Neural cell (in vitro differentiated cells): ENCODE measurements at regions not wholly inside any gene's neighbourhood (a gene's known extent, or its start where the extent isn't known, plus 50 kb on each side); places are given as distances from the start of the nearest gene placed in this dataset.

Source experiments
- H2AFZ ChIP-seq: fragments of 200-600, 300-800 bp; sonication (generic), shearing (Covaris generic); 2 replicates; pipeline ENCODE4 v1.6.0; 2014; ENCODE audit warnings: low read depth, mild to moderate bottlenecking, antibody characterized with exemption, low read length, moderate library complexity
- H3F3A ChIP-seq: fragments of 200-600 bp; shearing (Covaris generic); 2 replicates; pipeline ENCODE4 v1.6.1; 2016; ENCODE audit warnings: mild to moderate bottlenecking, moderate library complexity, mixed read lengths, antibody characterized with exemption, low read length; ENCODE audit not compliant: insufficient read depth, poor library complexity, severe bottlenecking
- H3K27ac ChIP-seq: fragments of 200-600, 300-800 bp; sonication (generic), shearing (Covaris generic); 2 replicates; pipeline ENCODE4 v1.5.1; 2014; ENCODE audit warnings: mild to moderate bottlenecking, low read length, moderate library complexity
- H3K27me3 ChIP-seq: fragments of 300-800, 200-600 bp; sonication (generic), shearing (Covaris generic); 2 replicates; pipeline ENCODE4 v1.6.0; 2014; ENCODE audit warnings: mild to moderate bottlenecking, low read depth, low read length, moderate library complexity; ENCODE audit not compliant: insufficient read depth
- H3K36me3 ChIP-seq: fragments of 300-800, 200-600 bp; sonication (generic), shearing (Covaris generic); 2 replicates; pipeline ENCODE4 v1.5.1; 2014; ENCODE audit warnings: mild to moderate bottlenecking, antibody characterized with exemption, low read length, moderate library complexity; ENCODE audit not compliant: insufficient read depth
- H3K4me2 ChIP-seq: fragments of 300-800, 200-600 bp; sonication (generic), shearing (Covaris generic); 2 replicates; pipeline ENCODE4 v1.6.0; 2014; ENCODE audit warnings: mild to moderate bottlenecking, low read length
- H3K4me3 ChIP-seq: fragments of 300-800, 200-600 bp; sonication (generic), shearing (Covaris generic); 2 replicates; pipeline ENCODE4 v1.5.1; 2014; ENCODE audit warnings: mild to moderate bottlenecking, low read length, moderate library complexity
- H3K79me2 ChIP-seq: fragments of 200-600 bp; shearing (Covaris generic); replicated peaks from 2 replicates; pipeline ENCODE4 v1.6.0; 2014; ENCODE audit warnings: mild to moderate bottlenecking, low read length, moderate library complexity; ENCODE audit not compliant: insufficient read depth
- H3K9ac ChIP-seq: fragments of 300-800, 200-600 bp; sonication (generic), shearing (Covaris generic); 2 replicates; pipeline ENCODE4 v1.6.1; 2016; ENCODE audit warnings: mild to moderate bottlenecking, low read length, mixed read lengths
- H3K9me2 ChIP-seq: fragments of 200-600 bp; shearing (Covaris generic); 2 replicates; pipeline ENCODE4 v1.6.1; 2016; ENCODE audit warnings: mild to moderate bottlenecking, low read length, mixed read lengths; ENCODE audit not compliant: insufficient read depth
- H3K9me3 ChIP-seq: fragments of 200-600, 300-800 bp; sonication (generic), shearing (Covaris generic); 2 replicates; pipeline ENCODE4 v1.6.1; 2016; ENCODE audit warnings: mild to moderate bottlenecking, mixed run types, low read length, moderate library complexity, mixed read lengths
- H4K20me1 ChIP-seq: fragments of 200-600 bp; shearing (Covaris generic); 2 replicates; pipeline ENCODE4 v1.6.1; 2016; ENCODE audit warnings: mild to moderate bottlenecking, mixed run types; ENCODE audit not compliant: insufficient read depth
- EP300 ChIP-seq: fragments of 450-650 bp; conservative IDR thresholded peaks from 2 replicates; pipeline ENCODE4 v1.6.1; 2014; ENCODE audit warnings: antibody characterized with exemption, mild to moderate bottlenecking, moderate library complexity; ENCODE audit not compliant: poor library complexity, severe bottlenecking
- EZH2 ChIP-seq: fragments of 200-600, 300-800 bp; shearing (Covaris generic), sonication (generic); IDR thresholded peaks from 2 replicates; pipeline ENCODE4 v1.6.1; 2014; ENCODE audit warnings: antibody characterized with exemption, low read length, borderline replicate concordance, mild to moderate bottlenecking; ENCODE audit not compliant: insufficient read depth, poor library complexity, severe bottlenecking
- MXI1 ChIP-seq: fragments of 450-650 bp; conservative IDR thresholded peaks from 2 replicates; pipeline ENCODE4 v1.6.1; 2014; ENCODE audit warnings: antibody characterized with exemption, mild to moderate bottlenecking; ENCODE audit not compliant: poor library complexity, severe bottlenecking
- POLR2AphosphoS5 ChIP-seq: IDR thresholded peaks from 2 replicates; pipeline ENCODE4 v1.6.1; 2012
- RAD21 ChIP-seq: fragments of 450-650 bp; conservative IDR thresholded peaks from 2 replicates; pipeline ENCODE4 v1.6.1; 2014; ENCODE audit warnings: antibody characterized with exemption, mild to moderate bottlenecking, moderate library complexity
- SMC3 ChIP-seq: fragments of 450-650 bp; conservative IDR thresholded peaks from 2 replicates; pipeline ENCODE4 v1.6.1; 2014; ENCODE audit warnings: antibody characterized with exemption, mild to moderate bottlenecking, moderate library complexity; ENCODE audit not compliant: poor library complexity
- TAF1 ChIP-seq: IDR thresholded peaks from 2 replicates; pipeline ENCODE4 v1.6.1; 2012; ENCODE audit warnings: low read depth
- TF ChIP-seq, protein P1 (sequence below): fragments of 450-650 bp; IDR thresholded peaks from 2 replicates; pipeline ENCODE4 v1.5.1; 2014; ENCODE audit warnings: antibody characterized with exemption, mild to moderate bottlenecking, moderate library complexity; ENCODE audit not compliant: poor library complexity, severe bottlenecking
- TF ChIP-seq, protein P2 (sequence below): IDR thresholded peaks from 2 replicates; pipeline ENCODE4 v1.6.1; 2012; ENCODE audit warnings: borderline replicate concordance

GRCh38 chr1:83761167-83762038 is 237.5 kb downstream of the TTLL7 start:
- peaks cover 3% of the 10 kb centered on the region for H3F3A ChIP-seq
- H3K27me3 ChIP-seq: no peaks in the 10 kb centered on the region
- no peak overlapping the region for H2AFZ ChIP-seq
- H3K36me3 ChIP-seq: no peaks in the 10 kb centered on the region
- H3K4me2 ChIP-seq: no peak overlapping the region
- no peak overlapping the region for H3K27ac ChIP-seq
- no peak overlapping the region for H3K9ac ChIP-seq
- H4K20me1 ChIP-seq: no peaks in the 10 kb centered on the region
- no peaks in the 10 kb centered on the region for H3K79me2 ChIP-seq
- no peaks in the 10 kb centered on the region for H3K9me2 ChIP-seq
- TF ChIP-seq MXI1 (no peak), RAD21 (no peak), TAF1 (no peak)
- TF ChIP-seq, protein P1, sequence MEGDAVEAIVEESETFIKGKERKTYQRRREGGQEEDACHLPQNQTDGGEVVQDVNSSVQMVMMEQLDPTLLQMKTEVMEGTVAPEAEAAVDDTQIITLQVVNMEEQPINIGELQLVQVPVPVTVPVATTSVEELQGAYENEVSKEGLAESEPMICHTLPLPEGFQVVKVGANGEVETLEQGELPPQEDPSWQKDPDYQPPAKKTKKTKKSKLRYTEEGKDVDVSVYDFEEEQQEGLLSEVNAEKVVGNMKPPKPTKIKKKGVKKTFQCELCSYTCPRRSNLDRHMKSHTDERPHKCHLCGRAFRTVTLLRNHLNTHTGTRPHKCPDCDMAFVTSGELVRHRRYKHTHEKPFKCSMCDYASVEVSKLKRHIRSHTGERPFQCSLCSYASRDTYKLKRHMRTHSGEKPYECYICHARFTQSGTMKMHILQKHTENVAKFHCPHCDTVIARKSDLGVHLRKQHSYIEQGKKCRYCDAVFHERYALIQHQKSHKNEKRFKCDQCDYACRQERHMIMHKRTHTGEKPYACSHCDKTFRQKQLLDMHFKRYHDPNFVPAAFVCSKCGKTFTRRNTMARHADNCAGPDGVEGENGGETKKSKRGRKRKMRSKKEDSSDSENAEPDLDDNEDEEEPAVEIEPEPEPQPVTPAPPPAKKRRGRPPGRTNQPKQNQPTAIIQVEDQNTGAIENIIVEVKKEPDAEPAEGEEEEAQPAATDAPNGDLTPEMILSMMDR: no peak
- TF ChIP-seq, protein P2, sequence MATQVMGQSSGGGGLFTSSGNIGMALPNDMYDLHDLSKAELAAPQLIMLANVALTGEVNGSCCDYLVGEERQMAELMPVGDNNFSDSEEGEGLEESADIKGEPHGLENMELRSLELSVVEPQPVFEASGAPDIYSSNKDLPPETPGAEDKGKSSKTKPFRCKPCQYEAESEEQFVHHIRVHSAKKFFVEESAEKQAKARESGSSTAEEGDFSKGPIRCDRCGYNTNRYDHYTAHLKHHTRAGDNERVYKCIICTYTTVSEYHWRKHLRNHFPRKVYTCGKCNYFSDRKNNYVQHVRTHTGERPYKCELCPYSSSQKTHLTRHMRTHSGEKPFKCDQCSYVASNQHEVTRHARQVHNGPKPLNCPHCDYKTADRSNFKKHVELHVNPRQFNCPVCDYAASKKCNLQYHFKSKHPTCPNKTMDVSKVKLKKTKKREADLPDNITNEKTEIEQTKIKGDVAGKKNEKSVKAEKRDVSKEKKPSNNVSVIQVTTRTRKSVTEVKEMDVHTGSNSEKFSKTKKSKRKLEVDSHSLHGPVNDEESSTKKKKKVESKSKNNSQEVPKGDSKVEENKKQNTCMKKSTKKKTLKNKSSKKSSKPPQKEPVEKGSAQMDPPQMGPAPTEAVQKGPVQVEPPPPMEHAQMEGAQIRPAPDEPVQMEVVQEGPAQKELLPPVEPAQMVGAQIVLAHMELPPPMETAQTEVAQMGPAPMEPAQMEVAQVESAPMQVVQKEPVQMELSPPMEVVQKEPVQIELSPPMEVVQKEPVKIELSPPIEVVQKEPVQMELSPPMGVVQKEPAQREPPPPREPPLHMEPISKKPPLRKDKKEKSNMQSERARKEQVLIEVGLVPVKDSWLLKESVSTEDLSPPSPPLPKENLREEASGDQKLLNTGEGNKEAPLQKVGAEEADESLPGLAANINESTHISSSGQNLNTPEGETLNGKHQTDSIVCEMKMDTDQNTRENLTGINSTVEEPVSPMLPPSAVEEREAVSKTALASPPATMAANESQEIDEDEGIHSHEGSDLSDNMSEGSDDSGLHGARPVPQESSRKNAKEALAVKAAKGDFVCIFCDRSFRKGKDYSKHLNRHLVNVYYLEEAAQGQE: no peak
- H3K9me3 ChIP-seq: no peaks in the 10 kb centered on the region
- H3K4me3 ChIP-seq: no peak overlapping the region

GRCh38 chr1:83760226-83761021 is 238.5 kb downstream of the TTLL7 start:
- H3K79me2 ChIP-seq: no peaks in the 10 kb centered on the region
- no peak overlapping the region for H3K4me3 ChIP-seq
- H3K27me3 ChIP-seq: no peaks in the 10 kb centered on the region
- peaks cover 3% of the 10 kb centered on the region for H3F3A ChIP-seq
- no peak overlapping the region for H2AFZ ChIP-seq
- no peak overlapping the region for H3K27ac ChIP-seq
- no peak overlapping the region for H3K9ac ChIP-seq
- no peaks in the 10 kb centered on the region for H3K9me2 ChIP-seq
- H3K9me3 ChIP-seq: no peaks in the 10 kb centered on the region
- no peaks in the 10 kb centered on the region for H3K36me3 ChIP-seq
- no peaks in the 10 kb centered on the region for H4K20me1 ChIP-seq
- H3K4me2 ChIP-seq: no peak overlapping the region
- TF ChIP-seq MXI1 (no peak), RAD21 (no peak), SMC3 (no peak), EP300 (no peak), EZH2 (no peak), POLR2AphosphoS5 (no peak), TAF1 (no peak)
- TF ChIP-seq, protein P2: no peak
- TF ChIP-seq, protein P1: no peak
